ENCODE measurements at regions not wholly inside any gene's neighbourhood (a gene's known extent, or its start where the extent isn't known, plus 50 kb on each side); places are given as distances from the start of the nearest gene placed in this dataset.
A peak's percentile ranks its signal among the peaks of the same experiment; 100 is the strongest.

DNA sequence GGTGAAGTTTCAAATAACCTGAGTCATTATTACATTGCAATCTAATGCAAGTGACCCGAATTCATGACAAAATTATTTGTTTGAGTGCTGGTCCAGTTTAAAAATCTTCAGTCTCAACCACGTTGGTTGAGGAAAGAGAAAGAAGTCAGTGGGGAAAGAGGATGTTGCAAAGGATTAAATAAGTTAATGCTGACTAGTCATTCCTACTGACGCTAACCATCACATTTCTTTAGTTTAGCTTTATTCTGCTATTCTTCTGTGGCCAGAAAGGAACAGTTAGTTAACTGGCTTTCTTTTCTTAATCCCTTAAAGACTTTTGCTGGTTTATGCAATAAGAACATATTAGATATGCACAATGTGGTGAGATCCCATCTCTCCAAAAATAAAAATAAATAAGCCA lies 143.8 kb upstream of the FAM83B start:
- DNase-seq (ENCODE audit: extremely low spot score, insufficient read length, low read depth) (no peak), FAIRE-seq (no peak)

GRCh38 chr6:54706391-54706790 lies 140.2 kb upstream of the FAM83B start:
- DNase-seq (ENCODE audit: extremely low spot score, insufficient read length, low read depth) (no peak), FAIRE-seq (no peak)

DNA sequence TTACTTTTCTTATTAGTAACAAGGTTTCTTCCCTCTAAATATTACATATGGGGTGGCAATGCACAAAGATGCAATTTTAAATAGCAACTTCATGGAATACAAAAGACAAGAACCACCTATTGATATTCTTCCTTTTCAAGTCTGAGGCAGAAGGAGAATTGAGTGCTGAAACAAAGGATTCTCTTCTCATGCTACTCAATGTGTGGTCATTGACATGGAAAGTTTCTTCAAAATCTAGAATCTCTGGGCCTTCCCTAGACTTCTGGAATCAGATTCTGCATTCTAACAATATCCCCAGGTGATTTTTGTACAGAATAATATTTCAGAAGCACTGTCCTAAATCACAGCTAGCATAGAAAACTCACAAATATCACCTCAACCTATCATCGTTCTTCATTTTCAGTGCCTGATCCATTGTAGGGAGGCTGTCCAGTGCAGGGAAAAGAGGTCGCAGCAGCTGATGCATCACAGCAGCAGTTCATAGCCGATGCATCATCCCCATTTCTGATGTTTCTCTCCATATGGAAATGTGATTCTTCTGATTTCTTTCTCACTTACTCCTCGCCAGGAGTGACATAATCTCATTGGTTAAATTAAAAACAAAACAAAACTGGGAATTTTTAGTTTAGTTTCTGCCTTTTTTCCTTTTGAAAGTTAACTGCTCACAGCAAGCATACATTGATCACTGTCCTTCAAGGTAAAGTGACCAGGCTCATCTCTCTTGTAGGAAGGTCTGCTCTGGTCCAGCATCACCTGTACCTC lies 139.5 kb upstream of the FAM83B start:
- DNase-seq (ENCODE audit: extremely low spot score, insufficient read length, low read depth) = no peak
- FAIRE-seq = no peak

- FAIRE-seq (no peak), DNase-seq (ENCODE audit: extremely low spot score, insufficient read length, low read depth) (no peak)
Measured at GRCh38 chr6:54710456-54710855, 136.1 kb upstream of the FAM83B start.

DNA sequence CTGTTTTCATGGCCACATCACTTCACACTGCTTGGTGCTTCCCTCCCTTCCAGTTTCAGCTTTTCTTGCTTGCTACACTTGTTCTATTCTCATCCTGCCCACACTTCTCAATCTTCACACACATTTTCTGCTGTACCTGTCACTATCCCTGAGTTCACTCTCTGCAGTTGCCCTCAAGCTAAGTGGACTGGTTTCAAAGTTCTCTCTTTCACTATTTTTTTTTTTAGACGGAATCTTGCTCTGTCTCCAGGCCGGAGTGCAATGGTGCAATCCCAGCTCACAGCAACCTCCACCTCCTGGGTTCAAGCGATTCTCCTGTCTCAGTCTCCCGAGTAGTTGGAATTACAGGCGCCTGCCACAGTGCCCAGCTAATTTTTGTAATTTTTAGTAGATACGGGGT lies 130.6 kb upstream of the FAM83B start:
- DNase-seq (ENCODE audit: extremely low spot score, insufficient read length, low read depth) = no peak
- no peak for FAIRE-seq

DNA sequence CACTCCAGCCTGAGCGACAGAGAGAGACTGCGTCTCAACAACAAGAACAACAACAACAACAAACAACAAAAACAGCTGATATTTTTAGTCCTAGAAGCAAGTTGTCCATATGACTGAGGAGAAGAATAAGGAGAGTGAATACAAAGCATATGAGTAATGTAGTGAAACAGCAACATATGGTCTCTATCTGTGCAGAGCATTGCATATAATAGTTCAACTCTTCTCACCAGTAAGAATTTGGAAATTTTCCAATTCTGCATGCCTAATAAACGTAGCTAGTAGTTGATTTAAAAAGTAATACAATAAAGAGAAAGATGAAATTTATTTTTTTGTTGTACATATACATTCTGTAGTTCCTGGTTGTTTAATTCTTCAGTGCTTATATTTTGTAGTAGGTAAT lies 129.7 kb upstream of the FAM83B start:
- no peak for DNase-seq (ENCODE audit: extremely low spot score, insufficient read length, low read depth)
- no peak for FAIRE-seq

GRCh38 chr6:54717849-54718455 lies 128.6 kb upstream of the FAM83B start:
- FAIRE-seq (peak; percentile 71), DNase-seq (ENCODE audit: extremely low spot score, insufficient read length, low read depth) (no peak)

- DNase-seq (ENCODE audit: extremely low spot score, insufficient read length, low read depth) (no peak), FAIRE-seq (no peak)
Measured at GRCh38 chr6:54718541-54719023, 128.0 kb upstream of the FAM83B start.

- DNase-seq (ENCODE audit: extremely low spot score, insufficient read length, low read depth) (no peak), FAIRE-seq (no peak)
Measured at GRCh38 chr6:54719131-54719530, 127.4 kb upstream of the FAM83B start.

- no peak for FAIRE-seq
- DNase-seq (ENCODE audit: extremely low spot score, insufficient read length, low read depth) = no peak
Measured at GRCh38 chr6:54719633-54720032, 126.9 kb upstream of the FAM83B start.

- FAIRE-seq = no peak
- no peak for DNase-seq (ENCODE audit: extremely low spot score, insufficient read length, low read depth)
Measured at GRCh38 chr6:54722328-54722727, 124.2 kb upstream of the FAM83B start.

DNA sequence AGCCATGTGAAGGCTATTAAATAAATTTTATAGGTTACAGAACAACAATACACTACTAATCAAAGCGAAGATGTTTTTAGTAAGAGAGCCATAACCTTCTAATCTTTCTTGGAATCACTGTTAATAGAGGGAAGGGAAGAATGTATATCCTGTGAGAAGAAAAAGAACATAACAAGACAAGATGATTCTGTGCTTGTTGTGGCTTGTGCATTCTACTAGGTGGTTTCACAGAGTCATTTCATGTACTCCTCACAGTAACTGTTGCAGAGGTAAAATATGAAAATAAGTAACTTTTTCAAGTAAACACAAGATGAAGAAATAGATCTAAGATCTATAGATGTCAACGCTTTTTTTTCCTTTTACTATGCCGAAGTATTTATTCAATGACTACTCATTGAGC lies 116.9 kb upstream of the FAM83B start:
- FAIRE-seq = no peak

GRCh38 chr6:54730767-54731630 lies 115.6 kb upstream of the FAM83B start:
- DNase-seq (ENCODE audit: extremely low spot score, insufficient read length, low read depth) (no peak), FAIRE-seq (no peak)

More for the DNA sequence above, 116.9 kb upstream of the FAM83B start:
- DNase-seq (ENCODE audit: extremely low spot score, insufficient read length, low read depth) = no peak

- no peak for DNase-seq (ENCODE audit: extremely low spot score, insufficient read length, low read depth)
- no peak for FAIRE-seq
Measured at GRCh38 chr6:54737247-54737646, 109.3 kb upstream of the FAM83B start.

DNA sequence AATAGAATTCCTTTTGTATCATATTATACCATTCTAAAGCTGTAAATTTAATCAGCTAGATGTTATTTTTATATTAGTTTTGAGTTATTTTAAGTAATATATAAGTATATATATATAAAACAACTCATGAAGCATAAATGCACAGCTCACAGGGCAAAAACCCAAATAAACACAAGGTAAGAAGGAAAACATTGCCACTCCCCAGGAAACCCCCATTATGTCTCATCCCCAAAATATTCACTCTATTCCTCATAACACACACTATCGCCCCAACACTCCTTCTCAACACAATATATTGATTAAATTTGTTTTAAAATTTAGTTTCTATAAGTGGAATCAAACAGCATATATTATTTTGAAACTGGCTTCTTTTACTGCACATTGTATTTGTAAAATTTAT lies 98.6 kb upstream of the FAM83B start:
- DNase-seq (ENCODE audit: extremely low spot score, insufficient read length, low read depth) = no peak

DNA sequence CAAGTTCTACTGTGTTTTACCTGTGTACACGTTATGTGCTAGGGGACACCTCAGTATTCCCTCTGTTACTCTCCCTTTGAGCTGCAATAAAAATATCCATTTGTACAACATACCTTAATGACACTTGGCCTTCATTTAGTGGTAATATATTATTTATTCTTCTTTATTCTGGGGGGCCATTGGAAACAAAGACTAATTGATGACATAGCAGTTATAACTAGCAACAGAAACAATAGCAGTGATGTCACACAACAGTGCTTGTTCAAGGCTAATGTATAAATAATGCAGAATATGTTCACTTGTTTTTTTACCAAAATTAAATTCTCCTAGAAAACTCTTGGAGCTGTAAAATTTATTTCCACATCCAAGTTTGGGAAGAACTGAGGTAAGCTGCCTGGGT lies 92.2 kb upstream of the FAM83B start:
- no peak for FAIRE-seq

More for the DNA sequence above, 98.6 kb upstream of the FAM83B start:
- FAIRE-seq = no peak

DNA sequence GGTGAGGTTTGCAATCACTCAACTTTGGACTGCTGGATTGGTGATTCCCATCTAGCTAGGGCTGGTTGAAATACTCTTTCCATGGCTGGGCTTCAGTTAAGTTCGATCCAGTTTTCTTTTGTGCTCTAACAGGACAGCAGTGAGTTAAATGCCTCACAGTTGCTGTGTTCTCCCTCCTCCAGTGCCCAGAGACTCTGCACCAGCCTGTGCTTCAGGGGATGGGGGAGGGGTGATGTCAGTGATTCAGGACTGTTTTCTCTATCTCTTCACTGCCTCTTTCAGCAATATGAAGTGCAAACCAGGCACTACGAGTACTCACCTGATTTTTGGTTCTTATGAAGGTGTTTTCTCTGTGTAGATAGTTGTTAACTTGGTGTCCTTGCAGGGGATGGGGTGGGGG lies 88.2 kb upstream of the FAM83B start:
- DNase-seq (ENCODE audit: extremely low spot score, insufficient read length, low read depth) (no peak), FAIRE-seq (no peak)

More for the DNA sequence above, 92.2 kb upstream of the FAM83B start:
- DNase-seq (ENCODE audit: extremely low spot score, insufficient read length, low read depth) = no peak

DNA sequence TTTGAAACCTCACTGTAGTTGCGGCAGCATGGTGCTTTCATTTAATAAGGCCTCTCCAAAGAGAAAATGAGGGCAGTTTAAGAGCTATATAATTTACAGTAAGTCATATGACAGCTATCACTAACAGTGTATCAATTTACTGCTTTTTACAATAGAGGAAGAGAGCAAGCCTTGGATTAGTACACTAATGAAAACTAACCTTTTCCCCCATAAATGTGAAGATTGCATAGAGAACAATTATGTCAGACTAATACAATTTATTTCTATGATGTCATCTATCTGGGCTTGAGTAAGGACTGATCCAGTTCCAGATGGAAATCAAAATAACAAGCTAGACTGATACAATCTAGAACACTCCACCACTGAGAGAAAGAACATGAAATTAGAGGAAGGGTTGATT lies 78.1 kb upstream of the FAM83B start:
- DNase-seq (ENCODE audit: extremely low spot score, insufficient read length, low read depth) (no peak), FAIRE-seq (no peak)

DNA sequence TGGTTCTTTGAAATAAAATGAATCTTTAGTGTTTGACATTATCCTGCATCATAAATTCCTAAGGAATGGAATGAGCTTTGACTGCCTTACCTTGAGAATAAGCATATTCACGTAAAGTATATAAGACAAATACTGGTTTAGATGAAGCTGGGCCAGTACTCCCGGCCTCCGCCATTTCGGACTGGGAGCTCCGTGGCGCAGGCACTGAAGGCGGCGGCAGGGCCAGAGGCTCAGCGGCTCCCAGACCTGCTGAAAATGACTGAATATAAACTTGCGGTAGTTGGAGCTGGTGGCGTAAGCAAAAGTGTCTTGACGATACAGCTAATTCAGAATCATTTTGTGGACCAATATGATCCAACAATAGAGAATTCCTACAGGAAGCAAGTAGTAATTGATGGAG lies 76.2 kb upstream of the FAM83B start:
- FAIRE-seq = no peak

GRCh38 chr6:54771968-54772367 lies 74.6 kb upstream of the FAM83B start:
- FAIRE-seq (no peak), DNase-seq (ENCODE audit: extremely low spot score, insufficient read length, low read depth) (no peak)

More for the DNA sequence above, 76.2 kb upstream of the FAM83B start:
- no peak for DNase-seq (ENCODE audit: extremely low spot score, insufficient read length, low read depth)

DNA sequence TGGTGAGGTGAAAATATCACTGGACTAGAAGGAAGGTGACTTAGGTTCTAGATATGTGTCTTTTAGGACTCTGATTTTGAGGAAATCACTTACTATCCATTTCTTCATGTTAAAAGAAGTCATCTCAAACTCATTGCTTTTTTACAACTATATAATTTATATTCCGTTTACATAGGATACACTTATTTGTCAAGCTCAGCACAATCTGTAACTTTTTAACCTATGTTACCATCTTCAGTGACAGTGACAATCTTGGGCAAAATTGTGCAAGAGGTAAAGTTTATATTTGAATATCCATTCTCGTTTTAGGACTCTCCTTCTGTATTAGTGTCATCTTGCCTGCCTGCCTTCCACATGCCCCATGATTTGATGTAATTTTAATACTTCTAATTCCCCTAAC lies 74.0 kb upstream of the FAM83B start:
- DNase-seq (ENCODE audit: extremely low spot score, insufficient read length, low read depth) (no peak), FAIRE-seq (no peak)
